NCI-H460 (cell line): ENCODE measurements at regions not wholly inside any gene's neighbourhood (a gene's known extent, or its start where the extent isn't known, plus 50 kb on each side); places are given as distances from the start of the nearest gene placed in this dataset.
"Not testable (repeated sequence)": the region's sequence is repeated elsewhere in the genome, so short reads cannot be mapped to it uniquely, and the experiment has no call there.

ENCODE experiments used
- DNase-seq: peaks from one replicate; pipeline ENCODE4 v3.0.0-alpha.2; 2016; ENCODE audit warnings: low read depth; ENCODE audit errors: extremely low read depth

DNA sequence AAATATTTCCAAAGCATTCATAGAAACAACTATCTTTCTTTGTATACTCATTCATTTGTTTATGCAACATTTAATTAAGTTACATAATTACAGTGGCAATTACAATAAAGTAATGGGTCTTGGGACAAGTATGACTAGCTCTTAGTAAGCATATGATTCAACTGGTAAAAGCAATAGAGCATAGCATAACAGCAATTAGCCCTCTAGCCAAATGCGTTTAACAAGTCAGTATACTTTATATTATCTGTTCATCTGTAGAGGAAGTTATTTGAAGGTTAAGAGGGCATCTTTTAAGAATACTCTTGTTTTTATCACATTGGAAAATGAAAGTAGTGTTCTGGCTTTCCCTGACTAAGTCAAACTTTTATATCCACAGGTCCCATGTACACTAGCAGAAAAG is 198.1 kb upstream of the UGT8 start:
- no peak for DNase-seq

DNA sequence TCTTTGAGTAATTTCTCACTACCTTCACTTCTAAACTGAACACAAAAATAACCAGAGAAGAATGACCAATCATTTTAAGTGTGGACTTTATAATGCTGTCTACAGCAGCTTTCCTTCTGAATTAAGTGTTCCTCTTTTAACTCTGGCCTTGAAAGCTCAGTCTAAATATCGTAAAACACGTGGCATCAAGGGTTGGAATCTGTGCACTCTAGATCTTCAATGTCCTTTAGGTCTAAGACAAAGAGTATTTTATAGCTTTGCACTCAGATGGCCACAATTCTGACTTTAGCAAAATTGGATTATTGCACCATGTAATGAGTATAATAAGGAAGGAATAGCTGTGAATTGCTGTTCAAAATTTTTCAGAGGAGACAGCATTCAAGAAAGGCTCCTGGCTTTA is 197.1 kb upstream of the UGT8 start:
- no peak for DNase-seq

DNA sequence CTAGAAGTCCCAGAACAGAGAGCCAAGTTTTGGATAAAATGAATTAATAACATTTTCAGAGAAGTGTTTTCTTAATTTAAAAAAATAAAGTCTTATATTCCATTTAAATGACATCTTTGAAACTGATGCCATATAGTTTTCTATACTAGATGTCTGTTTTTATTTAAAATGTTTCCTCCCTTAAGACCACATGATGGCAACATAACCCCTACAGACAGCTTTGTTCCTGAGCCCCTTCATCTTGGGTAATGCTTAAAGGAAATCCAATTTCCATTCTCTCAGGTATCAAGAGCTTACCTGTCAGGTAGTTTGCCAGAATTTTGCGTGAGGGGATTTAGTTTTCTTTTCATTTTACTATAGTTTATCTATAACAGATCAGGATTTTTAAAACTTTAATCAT is 181.4 kb upstream of the UGT8 start:
- no peak for DNase-seq

DNA sequence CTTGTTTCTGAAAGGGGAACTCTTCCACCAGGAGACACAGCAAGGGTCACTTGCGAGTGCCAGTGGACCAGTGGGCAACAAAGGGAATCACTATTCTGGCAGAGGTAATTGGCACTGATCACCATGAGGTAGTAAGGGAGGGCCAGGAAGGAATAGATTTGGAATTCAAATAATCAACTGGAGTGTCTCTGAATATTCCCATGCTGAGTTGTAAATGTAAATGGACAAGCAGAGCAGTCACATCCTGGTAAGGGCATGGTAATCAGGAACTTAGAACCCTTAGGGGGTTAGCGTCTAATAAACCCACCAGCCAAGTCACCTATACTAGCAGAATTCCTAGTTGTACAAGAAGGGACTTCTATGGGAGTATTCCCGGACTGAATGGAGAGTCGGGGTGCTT is 178.5 kb upstream of the UGT8 start:
- no peak for DNase-seq

DNA sequence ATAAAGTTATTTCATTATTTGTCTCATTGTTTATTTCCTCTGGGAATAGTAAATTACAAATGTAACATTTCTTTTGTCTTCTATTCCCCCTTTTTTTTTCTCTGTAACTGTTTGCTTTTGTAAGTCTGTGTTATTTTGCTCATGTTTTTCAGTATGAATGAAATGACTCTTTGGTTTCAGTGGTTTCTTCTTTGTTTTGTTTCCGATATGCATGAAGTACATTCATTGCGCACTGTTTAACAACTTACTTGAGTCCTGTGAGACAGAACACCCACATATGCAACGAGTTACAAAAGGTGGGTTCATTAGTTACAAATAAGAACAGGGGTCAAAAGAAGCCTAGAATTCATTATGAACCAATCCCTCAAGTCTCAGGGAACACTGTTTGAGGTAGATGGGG is 175.0 kb upstream of the UGT8 start:
- DNase-seq, result no peak

DNA sequence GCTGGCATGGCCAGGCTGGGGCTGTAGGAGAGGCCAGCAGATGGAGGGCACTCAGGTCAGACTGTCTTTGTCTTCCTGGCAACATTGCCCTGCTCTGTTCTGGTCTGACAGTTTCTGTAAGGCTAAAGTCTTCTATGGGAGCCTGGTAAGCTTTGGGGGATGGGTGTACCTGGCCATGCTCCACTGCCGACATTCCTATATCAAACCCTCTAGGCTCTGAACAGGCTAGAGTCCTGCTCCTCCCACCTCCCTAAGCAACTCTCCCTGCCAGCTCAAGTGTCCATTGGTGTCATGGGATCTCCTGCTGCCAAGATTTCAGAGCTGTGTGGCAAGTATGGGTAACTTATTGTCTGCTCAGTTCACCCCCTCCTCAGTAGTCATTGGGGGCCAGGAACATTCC is 163.5 kb upstream of the UGT8 start:
- no peak for DNase-seq

DNA sequence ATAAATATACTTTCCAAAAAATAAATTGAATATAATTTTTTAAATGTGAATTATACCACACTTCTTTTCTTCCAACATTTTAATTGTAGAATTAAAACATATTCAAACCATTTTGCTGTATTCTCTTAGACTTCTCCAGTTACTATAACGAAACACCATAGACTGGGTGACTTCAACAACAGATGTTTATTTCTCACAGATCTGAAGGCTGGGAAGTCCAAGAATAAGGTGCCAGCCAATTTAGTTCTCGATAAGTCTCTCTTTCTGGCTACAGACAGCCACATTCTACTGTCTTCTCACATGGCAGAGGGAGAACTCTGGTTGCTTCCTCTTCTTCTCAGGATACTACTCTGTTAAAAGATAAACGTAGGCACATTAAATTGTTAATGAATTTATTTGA is 155.8 kb upstream of the UGT8 start:
- no peak for DNase-seq

DNA sequence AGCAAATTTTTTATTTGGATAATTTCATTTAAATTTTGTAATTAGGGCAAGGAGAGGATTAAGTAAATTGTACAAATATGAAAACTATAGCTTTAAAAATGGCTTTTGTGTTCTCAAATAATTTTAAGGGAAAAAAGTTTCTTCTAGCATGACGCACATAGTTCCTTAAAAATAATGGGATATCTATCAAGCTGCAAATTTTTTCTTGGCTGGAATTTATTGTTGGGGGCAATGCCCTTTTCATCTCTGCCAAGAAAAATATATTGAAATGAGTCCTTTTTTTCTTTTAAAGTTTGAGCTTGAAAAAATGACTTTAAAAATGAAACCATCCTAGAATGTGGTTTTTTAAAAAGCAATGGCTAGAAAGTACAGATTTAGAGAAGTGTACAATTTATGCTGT is 154.4 kb upstream of the UGT8 start:
- no peak for DNase-seq

DNA sequence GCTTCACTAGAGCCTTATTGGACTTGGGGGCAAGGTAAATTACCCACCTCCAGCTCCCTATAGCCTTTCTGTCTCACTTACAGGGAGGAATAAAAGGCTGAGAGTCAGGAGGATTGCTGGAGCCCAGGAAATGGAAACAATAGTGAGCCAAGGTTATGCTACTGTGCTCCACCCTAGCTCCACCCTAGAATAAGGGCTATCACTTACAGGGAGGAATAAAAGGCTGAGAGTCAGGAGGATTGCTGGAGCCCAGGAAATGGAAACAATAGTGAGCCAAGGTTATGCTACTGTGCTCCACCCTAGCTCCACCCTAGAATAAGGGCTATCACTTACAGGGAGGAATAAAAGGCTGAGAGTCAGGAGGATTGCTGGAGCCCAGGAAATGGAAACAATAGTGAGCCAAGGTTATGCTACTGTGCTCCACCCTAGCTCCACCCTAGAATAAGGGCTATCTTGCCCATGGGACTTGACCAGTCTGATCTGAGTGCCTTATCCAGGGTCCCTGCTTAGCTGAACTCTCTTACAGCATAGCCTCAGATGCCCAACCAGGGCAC is 150.6 kb upstream of the UGT8 start:
- DNase-seq, result not testable (repeated sequence)

DNA sequence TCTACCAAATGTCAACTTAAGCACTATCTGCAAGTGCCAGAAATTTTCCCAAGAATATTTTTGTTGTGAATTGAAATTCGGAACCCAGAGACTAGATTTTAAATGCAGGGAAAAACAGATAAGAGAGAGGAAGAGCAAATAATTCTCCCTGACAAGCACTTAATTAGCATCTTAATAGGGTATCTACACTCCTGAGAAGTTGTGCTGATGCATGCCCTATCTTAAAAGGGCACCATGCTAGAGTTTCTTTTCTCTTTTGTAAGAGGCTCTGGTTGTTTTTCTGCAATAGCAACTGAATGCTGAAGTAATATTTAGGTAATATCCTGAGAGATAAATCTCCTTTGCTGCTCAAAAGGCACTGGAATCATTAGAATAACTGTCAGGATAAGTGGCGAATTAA is 139.9 kb upstream of the UGT8 start:
- DNase-seq, result no peak

DNA sequence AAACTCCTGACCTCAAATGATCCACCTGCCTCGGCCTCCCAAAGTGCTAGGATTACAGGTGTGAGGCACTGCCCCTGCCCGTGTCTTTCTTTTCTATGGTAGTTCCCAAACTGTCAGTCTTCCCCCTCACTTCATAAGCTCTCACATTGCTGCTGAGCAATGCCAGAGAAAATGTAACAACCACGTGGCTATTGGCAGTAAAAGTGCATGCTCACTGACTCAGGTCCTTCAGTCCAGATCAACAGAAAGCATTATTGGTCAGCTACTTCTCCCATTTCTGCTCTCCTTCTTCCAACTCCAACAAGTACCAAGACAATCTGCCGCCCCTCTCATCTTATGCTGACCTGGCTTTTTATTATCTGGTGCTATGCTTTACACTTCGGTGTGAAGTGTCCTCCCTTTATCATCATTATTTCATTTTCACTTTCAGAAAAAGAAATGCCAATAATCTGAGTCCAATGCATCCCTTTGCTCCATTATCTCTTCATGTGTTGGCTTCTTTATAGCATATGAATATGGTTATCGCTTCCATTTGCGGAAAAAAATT is 133.8 kb upstream of the UGT8 start:
- no peak for DNase-seq

DNA sequence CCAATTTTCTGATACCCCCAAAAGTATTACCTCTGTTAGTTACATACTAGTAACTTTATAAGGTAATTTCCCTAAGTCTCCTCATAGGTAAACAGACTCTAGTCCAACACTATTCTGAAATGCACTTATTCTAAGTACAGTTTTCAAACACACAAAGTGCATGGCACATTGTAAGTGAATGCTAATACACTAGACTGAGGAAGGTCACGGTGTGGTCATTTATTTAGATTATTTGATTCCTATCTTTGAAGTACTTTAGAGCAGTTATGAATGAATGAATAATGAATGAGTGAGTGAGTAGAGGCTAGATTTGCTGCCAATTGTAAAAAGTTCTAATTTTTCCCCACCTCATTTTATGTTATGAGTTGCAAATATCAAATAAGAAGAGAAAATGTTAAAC is 132.8 kb upstream of the UGT8 start:
- DNase-seq, result no peak

DNA sequence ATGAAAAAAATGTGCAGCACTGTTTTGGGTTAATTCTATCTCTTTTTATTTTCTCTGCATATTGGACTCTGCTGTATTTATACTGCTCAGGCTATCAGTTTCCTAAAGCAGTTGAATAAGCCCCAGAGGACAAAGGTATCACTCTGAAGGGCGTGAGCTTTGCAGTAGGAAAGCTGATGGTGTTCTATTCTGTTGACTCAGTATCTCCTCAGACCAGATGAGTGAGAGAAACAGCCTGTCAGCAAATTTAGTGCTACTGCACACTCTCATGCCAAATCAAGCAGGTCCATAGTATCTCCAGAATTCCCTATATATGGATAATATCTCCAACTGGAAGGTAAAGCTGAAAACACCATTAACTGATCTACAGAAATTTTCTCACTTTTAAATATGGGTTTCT is 132.3 kb upstream of the UGT8 start:
- no peak for DNase-seq

DNA sequence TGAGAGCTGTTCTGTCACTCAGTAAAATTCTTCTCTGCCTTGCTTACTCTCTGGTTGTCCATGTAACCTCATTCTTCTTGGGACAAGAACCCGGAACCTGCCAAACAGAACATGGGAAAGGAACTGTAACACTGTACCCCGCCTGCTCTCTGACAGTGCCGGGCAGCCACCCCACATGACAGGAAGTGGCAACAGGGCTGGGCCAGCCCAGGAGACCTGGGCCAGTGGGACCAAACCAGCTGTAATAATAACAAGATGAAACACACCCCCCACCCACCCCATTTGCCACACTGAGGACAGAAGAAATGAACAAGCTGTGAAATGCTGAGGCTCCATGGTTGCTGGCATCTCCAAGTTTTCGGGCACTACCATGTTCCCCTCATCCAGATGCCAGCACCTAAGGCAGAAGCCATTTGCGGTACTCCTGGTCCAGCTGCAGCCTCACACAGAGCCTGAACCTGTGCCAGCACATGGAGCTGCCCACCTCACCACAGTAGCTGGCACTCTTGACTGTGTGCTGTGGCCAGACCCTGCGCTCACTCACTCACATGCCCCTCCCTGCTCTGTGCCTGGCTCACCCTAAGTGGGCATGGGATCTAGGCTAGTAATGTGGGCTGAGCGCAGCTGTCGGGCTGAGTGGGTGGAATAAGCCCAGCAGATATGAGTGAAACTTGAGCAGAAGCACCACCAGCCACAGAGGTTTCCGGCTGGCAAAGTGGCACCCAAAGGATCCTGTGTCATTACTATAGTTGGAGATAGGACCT is 126.2 kb upstream of the UGT8 start:
- DNase-seq, result no peak

DNA sequence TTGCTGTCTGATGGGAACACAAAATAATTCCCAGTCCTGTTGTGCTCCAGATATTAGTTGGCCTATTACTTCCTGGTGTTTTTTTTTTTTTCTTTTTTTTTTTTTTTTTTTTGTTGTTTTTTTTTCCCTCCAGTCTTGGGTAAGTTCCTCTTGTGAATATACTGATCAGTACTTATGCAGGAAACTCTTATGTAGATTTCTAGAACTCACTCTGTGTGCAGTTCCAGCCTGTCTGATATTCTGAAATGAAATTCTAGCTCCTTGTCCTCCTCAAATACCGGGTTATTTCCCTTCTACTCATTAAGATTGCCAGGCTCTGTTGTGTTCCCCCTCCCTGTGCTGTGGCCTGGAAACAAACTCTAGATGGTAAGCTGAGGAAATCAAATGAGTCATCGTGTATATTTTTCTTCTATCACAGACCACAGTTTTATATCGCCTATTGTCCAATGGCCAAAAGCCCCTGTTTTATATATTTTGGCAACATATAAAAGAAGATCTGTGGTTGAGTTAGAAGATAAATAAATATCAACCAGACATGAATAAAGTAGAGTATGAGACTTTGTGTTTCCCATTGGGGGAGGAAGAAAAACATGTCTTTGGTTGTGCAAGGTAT is 124.3 kb upstream of the UGT8 start:
- no peak for DNase-seq

DNA sequence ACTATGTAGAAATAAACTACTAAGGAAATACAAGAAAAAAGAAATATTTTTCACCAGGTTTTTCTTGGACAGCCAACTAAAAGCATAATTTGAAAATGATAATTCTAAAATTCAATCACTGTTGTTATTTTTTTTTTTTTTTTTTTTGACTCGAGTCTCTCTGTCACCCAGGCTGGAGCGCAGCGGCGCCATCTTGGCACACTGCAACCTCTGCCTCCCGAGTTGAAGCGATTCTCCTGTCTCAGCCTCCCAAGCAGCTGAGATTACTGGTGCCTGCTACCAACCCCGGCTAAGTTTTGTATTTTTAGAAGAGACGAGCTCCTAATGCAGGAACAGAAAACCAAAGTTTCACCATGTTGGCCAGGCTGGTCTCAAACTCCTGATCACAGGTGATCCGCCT is 122.3 kb upstream of the UGT8 start:
- DNase-seq, result no peak

DNA sequence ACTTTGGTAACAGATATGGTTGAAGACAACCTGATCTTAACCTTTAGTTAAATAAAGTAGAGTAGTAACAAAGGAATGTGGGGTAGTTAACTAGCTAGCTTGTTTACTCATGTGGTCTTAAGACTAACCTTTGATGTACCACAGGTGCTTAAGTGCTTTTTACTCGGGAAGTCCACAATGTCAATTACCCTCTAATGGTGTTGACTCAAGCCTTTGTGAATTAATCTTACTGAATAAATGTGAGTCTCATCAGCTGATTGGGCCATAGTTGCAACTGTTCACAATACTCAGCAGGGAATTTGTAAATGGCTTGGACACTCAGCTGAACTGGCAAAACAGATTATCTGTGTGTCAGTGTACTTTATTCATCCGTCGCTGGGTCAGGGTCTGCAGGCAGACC is 119.0 kb upstream of the UGT8 start:
- DNase-seq, result no peak

DNA sequence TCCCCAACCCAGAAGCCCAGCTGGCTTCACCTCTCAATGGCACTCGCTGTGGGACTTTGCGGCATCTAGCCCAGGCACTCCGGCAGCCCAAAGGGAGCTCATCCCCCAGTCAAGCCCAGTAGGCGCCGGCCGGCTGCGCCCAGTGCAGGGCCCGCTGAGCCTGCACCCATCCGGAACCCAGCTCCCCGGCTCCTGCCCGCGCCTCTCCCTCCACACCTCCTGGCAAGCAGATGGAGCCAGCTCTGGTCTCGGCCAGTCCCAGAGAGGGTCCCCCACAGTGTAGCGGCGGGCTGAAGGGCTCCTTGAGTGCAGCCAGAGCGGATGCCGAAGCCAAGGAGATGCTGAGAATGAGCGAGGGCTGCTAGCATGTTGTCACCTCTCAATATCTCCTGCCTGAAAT is 116.8 kb upstream of the UGT8 start:
- DNase-seq, result no peak

DNA sequence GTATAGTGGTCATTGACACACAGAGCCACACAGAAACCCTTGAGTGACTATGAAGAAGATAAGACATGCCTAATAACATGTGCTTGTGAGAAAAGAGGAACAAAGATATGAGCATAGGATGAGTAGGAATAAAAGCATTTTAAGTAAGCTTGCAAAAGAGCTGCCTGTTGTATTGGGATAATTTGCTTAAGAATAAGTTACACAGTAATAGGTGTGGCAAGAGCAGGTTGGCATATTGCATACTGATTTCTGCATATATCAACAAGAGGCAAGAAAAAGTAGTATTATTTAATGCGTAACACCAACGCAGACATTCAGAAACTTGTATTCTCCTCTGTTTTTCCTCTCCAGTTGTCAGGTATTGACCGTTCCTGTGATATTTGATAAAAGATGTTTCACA is 111.5 kb upstream of the UGT8 start:
- DNase-seq, result no peak

DNA sequence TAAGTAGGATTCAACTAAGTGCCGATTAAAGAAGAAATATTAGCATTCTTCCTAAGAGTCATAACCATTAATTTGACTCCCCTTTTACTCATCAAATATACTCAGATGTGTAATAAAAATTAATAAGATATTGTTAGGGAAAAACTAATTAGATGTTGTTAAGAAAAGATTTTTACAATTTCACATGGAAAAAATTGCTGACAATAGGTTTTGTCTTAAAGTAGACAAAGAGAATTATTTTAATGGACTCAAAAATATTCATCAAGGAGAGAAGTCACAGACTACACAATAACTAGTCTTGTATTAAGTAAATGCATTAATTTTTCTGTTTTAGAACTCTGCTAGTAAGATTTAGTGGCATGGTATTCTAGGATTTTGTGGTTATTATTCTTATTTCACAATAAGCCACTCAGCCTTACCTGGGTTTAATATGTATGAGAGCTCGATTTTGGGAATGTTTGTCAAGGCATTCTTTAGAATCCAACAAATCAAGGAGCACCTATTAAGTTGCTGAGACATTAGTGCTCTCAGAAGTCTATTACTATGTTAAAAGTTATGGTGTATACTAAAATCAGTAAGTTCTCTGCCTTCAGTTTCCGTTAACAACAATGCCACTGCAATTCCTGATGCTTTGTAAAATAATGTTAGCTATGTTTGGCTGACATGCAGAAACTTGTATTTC is 110.2 kb upstream of the UGT8 start:
- DNase-seq, result no peak

DNA sequence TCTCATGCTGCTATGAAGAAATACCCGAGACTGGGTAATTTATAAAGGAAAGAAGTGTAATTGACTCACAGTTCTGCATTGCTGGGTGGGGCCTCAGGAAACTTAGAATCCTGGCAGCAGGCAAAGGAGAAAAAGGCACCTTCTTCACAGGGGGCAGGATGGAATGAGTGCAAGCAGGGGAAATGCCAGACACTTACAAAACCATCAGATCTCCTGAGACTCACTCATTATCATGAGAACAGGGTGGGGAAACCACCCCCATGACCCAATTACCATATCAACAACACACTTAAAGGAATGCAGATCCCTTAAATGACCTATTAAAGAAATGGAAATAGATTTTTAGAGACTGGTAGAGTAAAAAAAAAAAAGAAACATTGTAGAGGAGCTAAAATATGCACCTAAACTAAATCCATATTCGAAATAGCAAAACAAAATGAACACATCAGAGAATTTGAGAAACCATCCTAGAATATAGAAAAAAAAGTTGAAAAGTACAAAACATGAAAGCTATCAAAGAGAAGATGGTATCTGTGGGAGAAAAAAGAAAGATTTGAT is 104.3 kb upstream of the UGT8 start:
- DNase-seq, result no peak
